PFSK-1 (cell line): ENCODE measurements at regions not wholly inside any gene's neighbourhood (a gene's known extent, or its start where the extent isn't known, plus 50 kb on each side); places are given as distances from the start of the nearest gene placed in this dataset.

ENCODE experiments used
- FOXP2 ChIP-seq: optimal IDR thresholded peaks from 2 replicates; pipeline ENCODE3; 2011; ENCODE audit warnings: borderline replicate concordance, control low read depth, inconsistent platforms; ENCODE audit not compliant: insufficient read depth; ENCODE audit errors: extremely low read length, extremely low read depth
- POLR2AphosphoS5 ChIP-seq: IDR thresholded peaks from 2 replicates; pipeline ENCODE4 v1.6.1; 2012; ENCODE audit warnings: low read depth, mild to moderate bottlenecking, control low read depth, low read length, moderate library complexity
- SIN3A ChIP-seq: IDR thresholded peaks from 2 replicates; pipeline ENCODE4 v1.6.1; 2012; ENCODE audit warnings: mild to moderate bottlenecking, low read length, moderate library complexity, borderline replicate concordance; ENCODE audit not compliant: insufficient read depth
- TAF1 ChIP-seq: IDR thresholded peaks from 2 replicates; pipeline ENCODE4 v1.6.1; 2012; ENCODE audit warnings: low read length, control low read depth, borderline replicate concordance; ENCODE audit not compliant: insufficient read depth
- TF ChIP-seq, protein P1 (sequence below), 2 experiments: IDR thresholded peaks; 2 replicates each; pipeline versions ENCODE4 v1.6.1 to v1.8.0; 2011 to 2012; ENCODE audit warnings: low read depth in 2 of 2, low read length in 2 of 2, control low read depth in 1 of 2, inconsistent platforms in 1 of 2, mild to moderate bottlenecking in 1 of 2, moderate library complexity in 1 of 2; ENCODE audit not compliant: insufficient read depth in 1 of 2

DNA sequence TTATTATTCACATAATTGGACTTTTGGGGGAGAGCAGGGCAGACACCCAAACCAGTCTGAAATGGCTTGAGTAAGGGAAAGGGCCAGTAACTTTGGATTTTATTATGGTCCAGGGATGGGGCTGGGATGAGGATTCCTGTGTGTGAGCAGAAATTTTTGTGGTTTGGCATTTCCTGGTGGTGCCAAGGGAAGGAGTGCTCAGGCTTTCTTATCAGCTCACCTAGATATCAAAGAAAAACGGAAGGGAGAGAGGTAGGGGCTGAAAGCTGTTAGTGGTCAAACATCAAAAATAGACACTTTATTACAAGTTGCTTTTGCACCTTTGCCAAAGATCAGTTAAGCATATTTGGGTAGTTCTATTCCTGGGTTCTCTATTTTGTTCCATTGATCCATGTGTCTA, 128.5 kb upstream of the DIPK2B start:
- TF ChIP-seq FOXP2 = no peak
- no peak for TF ChIP-seq SIN3A
- TF ChIP-seq, protein P1, sequence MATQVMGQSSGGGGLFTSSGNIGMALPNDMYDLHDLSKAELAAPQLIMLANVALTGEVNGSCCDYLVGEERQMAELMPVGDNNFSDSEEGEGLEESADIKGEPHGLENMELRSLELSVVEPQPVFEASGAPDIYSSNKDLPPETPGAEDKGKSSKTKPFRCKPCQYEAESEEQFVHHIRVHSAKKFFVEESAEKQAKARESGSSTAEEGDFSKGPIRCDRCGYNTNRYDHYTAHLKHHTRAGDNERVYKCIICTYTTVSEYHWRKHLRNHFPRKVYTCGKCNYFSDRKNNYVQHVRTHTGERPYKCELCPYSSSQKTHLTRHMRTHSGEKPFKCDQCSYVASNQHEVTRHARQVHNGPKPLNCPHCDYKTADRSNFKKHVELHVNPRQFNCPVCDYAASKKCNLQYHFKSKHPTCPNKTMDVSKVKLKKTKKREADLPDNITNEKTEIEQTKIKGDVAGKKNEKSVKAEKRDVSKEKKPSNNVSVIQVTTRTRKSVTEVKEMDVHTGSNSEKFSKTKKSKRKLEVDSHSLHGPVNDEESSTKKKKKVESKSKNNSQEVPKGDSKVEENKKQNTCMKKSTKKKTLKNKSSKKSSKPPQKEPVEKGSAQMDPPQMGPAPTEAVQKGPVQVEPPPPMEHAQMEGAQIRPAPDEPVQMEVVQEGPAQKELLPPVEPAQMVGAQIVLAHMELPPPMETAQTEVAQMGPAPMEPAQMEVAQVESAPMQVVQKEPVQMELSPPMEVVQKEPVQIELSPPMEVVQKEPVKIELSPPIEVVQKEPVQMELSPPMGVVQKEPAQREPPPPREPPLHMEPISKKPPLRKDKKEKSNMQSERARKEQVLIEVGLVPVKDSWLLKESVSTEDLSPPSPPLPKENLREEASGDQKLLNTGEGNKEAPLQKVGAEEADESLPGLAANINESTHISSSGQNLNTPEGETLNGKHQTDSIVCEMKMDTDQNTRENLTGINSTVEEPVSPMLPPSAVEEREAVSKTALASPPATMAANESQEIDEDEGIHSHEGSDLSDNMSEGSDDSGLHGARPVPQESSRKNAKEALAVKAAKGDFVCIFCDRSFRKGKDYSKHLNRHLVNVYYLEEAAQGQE (IDR thresholded peaks at IDR 0.05; ENCODE audit: insufficient read depth in 1 of 2, low read depth in 2 of 2, low read length in 2 of 2) = no peak
- TF ChIP-seq POLR2AphosphoS5 = no peak
- TF ChIP-seq TAF1 = no peak

DNA sequence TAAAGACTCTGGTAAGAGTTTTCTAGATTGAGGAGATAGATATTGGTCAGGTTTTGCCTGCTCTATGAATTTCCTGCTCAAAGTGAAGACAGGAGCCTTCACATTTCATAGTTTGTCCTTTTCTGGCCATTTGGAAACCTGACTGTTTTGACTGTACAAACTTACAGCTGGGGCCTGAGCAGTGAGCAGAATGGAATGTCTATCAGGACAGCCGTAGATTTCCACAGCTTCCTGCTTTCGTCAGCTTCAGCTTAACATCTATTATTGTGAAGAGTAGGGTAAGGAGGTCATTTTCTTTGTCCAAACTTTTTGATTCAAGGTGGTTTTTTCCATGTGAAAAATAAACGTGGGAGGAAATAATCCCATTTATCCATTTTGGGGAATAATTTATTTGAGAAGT, 124.3 kb upstream of the DIPK2B start:
- TF ChIP-seq, protein P1 (IDR thresholded peaks at IDR 0.05; ENCODE audit: insufficient read depth in 1 of 2, low read depth in 2 of 2, low read length in 2 of 2) = no peak
- TF ChIP-seq SIN3A = no peak
- TF ChIP-seq POLR2AphosphoS5 = no peak
- no peak for TF ChIP-seq FOXP2
- TF ChIP-seq TAF1 = no peak

DNA sequence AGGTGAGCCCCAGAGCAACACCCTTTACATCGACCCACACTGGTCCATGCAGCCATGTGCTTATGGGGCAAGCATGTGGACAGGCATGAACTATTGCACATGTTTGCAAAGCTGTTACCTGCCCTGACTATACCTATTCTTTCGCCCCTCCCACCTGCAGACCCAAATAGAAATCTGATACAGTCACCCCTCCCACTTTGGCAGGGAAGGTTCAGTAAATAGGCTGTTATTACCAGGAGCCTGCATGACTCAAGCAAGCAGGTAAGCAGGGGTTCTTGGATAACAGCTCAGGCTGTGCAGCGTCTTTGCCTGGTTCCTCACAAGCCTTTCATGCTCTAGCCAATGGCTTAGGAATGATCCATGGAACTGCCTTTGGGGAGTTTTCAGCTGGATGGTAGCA, 122.7 kb upstream of the DIPK2B start:
- TF ChIP-seq FOXP2 (no peak), POLR2AphosphoS5 (no peak), SIN3A (no peak), TAF1 (no peak)
- TF ChIP-seq, protein P1 (IDR thresholded peaks at IDR 0.05; ENCODE audit: insufficient read depth in 1 of 2, low read depth in 2 of 2, low read length in 2 of 2) = no peak

DNA sequence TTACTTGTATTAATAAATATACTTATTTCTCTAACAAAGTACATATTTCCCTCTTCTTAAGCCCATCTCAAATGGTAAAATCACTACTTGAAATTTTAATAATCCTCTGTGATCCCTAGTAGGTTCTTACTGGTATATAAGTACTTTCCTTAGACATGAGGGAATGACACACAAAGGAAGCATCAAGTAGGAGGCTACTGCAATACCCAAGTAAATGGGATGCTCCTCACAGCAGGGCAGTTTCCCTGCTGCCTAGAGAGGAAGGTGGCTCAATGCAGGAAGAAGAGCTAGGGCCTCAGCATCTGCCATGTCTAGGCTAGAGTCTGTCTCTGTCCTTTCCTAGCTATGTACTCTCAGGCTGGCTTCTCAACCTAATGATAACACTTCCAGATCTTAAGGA, 122.1 kb upstream of the DIPK2B start:
- TF ChIP-seq, protein P1 (IDR thresholded peaks at IDR 0.05; ENCODE audit: insufficient read depth in 1 of 2, low read depth in 2 of 2, low read length in 2 of 2) = no peak
- TF ChIP-seq SIN3A (no peak), TAF1 (no peak), POLR2AphosphoS5 (no peak), FOXP2 (no peak)

DNA sequence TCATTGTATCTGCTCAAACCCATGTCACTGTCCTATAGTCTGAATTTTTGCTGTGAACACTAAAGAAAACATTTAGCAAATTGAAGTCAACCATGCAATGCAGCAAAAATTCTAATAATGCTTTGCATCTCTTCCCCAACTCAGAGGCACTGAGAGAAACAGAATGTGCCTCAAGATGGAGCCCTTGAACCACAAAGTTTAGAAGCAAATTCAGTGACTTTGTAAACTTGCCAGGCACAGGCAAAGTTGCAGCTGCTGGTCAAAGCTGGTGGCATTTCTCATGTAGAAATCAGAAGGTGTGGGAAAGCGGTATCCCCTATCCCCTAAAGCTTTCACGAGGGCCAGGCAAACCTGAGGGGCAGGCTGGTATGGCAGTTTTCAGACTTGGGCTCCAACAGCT, 121.7 kb upstream of the DIPK2B start:
- TF ChIP-seq FOXP2 (no peak), SIN3A (no peak), TAF1 (no peak)
- TF ChIP-seq, protein P1 (IDR thresholded peaks at IDR 0.05; ENCODE audit: insufficient read depth in 1 of 2, low read depth in 2 of 2, low read length in 2 of 2) = no peak
